ENCODE measurements at regions not wholly inside any gene's neighbourhood (a gene's known extent, or its start where the extent isn't known, plus 50 kb on each side); places are given as distances from the start of the nearest gene placed in this dataset.

- TF ChIP-seq CTCF (IDR thresholded peaks at IDR 0.05) (no peak), POLR2A (IDR thresholded peaks at IDR 0.05) (no peak)
Observed at GRCh38 chr5:4027088-4027734, 431.6 kb downstream of the IRX1 start.
